Bronchial epithelial cell (primary cell): ENCODE measurements at regions not wholly inside any gene's neighbourhood (a gene's known extent, or its start where the extent isn't known, plus 50 kb on each side); places are given as distances from the start of the nearest gene placed in this dataset.
A peak's percentile ranks its signal among the peaks of the same experiment; 100 is the strongest.

Experiments
- DNase-seq: peaks from one replicate; pipeline ENCODE4 v3.0.0-alpha.2; 2010; ENCODE audit warnings: low read depth
- FAIRE-seq: peaks from 2 replicates; lab custom pipeline; 2011; peaks lifted over from hg19 to GRCh38; lab: Jason Lieb, UNC
- H3K27me3 ChIP-seq: 2 replicates; pipeline ENCODE4 v1.5.1; 2011; ENCODE audit warnings: low read length; ENCODE audit not compliant: control insufficient read depth, insufficient read depth
- H3K36me3 ChIP-seq: 2 replicates; pipeline ENCODE4 v1.5.1; 2011; ENCODE audit warnings: low read length; ENCODE audit not compliant: control insufficient read depth, insufficient read depth
- H3K4me3 ChIP-seq: 2 replicates; pipeline ENCODE4 v1.5.1; 2011; ENCODE audit warnings: mild to moderate bottlenecking, low read depth, low read length, control low read depth
- TF ChIP-seq, protein P1 (sequence below): IDR thresholded peaks from 2 replicates; pipeline ENCODE4 v1.5.1; 2011; ENCODE audit warnings: mild to moderate bottlenecking, moderate library complexity, low read length, control low read depth, inconsistent platforms; ENCODE audit not compliant: insufficient read depth, severe bottlenecking

GRCh38 chr18:34650121-34650545 lies 60.0 kb upstream of the DTNA start:
- FAIRE-seq (no peak), DNase-seq (peak; percentile 73)
- TF ChIP-seq, protein P1, sequence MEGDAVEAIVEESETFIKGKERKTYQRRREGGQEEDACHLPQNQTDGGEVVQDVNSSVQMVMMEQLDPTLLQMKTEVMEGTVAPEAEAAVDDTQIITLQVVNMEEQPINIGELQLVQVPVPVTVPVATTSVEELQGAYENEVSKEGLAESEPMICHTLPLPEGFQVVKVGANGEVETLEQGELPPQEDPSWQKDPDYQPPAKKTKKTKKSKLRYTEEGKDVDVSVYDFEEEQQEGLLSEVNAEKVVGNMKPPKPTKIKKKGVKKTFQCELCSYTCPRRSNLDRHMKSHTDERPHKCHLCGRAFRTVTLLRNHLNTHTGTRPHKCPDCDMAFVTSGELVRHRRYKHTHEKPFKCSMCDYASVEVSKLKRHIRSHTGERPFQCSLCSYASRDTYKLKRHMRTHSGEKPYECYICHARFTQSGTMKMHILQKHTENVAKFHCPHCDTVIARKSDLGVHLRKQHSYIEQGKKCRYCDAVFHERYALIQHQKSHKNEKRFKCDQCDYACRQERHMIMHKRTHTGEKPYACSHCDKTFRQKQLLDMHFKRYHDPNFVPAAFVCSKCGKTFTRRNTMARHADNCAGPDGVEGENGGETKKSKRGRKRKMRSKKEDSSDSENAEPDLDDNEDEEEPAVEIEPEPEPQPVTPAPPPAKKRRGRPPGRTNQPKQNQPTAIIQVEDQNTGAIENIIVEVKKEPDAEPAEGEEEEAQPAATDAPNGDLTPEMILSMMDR, result no peak
- H3K4me3 ChIP-seq, result no peak overlapping the region
- H3K36me3 ChIP-seq, result no peaks in the 10 kb centered on the region
- H3K27me3 ChIP-seq, result no peaks in the 10 kb centered on the region

DNA sequence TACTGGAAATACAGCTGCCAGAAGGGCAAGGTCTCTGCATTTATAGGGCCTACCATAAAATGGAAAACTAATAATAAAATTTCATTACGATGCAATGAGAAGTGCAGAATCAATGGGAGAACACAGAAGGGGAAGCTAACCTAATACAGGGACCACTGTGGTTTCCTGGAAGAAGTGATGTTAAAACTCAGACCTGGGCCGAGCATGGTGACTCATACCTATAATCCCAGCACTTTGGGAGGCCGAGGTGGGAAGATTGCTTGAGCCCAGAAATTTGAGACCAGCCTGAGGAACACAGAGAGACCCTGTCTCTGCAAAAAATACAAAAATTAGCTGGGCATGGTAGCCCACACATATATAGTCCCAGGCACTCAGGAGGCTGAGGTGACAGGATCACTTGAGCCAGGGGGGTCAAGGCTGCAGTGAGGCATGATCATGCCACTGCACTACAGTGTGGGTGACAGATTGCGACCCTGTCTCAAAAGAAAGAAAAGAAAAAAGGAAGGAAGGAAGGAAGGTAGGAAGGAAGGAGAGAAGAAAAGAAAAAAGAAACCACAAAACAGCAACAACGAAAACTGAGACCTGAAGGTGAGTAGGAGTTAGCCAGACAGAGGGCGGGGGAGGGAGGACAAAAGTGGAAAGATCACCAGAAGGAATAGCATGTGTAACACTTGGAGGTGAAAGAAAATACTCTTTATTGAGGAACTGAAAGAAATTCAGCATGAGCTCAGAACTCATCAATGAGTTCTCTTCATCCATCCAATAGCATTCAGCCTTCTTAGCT lies 58.3 kb upstream of the DTNA start:
- DNase-seq, result no peak
- TF ChIP-seq, protein P1, result no peak
- no peaks in the 10 kb centered on the region for H3K27me3 ChIP-seq
- H3K4me3 ChIP-seq, result no peak overlapping the region
- H3K36me3 ChIP-seq, result no peaks in the 10 kb centered on the region
- no peak for FAIRE-seq

DNA sequence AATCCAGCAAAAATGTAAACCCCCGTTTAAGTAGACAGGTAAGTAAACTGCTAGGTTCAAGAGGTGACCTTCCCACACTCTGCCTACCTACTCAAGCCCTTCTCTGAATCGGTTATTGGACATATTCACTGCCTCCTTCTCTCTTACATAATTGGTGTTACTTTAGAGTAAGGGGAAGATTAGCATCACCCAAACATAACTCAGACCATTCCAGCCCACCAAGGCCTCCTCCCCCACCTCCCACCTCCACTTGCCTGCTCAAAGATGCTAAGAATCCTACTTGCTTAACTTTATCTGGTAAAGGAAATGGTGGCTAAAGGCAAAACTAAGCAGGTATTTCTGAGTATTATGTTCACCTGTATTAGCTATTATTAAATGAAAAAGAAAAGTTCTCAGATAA lies 55.0 kb upstream of the DTNA start:
- Histone ChIP-seq H3K36me3 (no peaks in the 10 kb centered on the region), H3K27me3 (no peaks in the 10 kb centered on the region), H3K4me3 (no peak overlapping the region)
- FAIRE-seq (no peak), DNase-seq (no peak)
- TF ChIP-seq, protein P1, result no peak

DNA sequence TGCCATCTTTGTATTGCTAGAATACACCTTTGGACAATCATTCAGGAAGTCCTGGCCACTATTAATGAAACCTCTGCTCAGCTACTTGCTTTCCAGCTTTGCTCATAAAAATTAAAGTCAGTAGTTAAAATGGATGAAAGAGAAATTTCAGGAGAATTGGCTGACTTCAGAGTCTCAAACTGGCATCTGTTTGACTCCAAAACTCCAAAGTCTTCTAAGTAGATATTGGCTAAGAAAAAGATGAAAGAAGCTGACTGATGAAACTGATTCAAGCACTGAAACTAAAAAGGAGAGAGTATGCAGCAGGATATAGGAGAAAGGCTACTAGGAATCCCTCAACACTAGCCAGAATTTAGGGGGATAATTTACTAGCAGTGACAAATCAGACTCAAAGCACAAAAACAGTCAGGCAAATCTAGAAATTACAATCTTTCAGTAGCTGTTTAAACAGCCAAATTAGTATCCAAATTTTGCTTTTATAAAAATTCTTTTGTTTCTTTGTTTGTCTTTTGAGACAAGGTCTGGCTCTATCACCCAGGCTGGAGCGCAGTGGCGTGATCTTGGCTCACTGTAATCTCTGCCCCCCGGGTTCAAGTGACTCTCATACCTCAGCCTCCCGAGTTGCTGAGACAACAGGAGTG lies 52.1 kb upstream of the DTNA start:
- TF ChIP-seq, protein P1, result no peak
- Histone ChIP-seq H3K27me3 (no peaks in the 10 kb centered on the region), H3K4me3 (no peak overlapping the region), H3K36me3 (no peaks in the 10 kb centered on the region)
- no peak for DNase-seq
- no peak for FAIRE-seq

DNA sequence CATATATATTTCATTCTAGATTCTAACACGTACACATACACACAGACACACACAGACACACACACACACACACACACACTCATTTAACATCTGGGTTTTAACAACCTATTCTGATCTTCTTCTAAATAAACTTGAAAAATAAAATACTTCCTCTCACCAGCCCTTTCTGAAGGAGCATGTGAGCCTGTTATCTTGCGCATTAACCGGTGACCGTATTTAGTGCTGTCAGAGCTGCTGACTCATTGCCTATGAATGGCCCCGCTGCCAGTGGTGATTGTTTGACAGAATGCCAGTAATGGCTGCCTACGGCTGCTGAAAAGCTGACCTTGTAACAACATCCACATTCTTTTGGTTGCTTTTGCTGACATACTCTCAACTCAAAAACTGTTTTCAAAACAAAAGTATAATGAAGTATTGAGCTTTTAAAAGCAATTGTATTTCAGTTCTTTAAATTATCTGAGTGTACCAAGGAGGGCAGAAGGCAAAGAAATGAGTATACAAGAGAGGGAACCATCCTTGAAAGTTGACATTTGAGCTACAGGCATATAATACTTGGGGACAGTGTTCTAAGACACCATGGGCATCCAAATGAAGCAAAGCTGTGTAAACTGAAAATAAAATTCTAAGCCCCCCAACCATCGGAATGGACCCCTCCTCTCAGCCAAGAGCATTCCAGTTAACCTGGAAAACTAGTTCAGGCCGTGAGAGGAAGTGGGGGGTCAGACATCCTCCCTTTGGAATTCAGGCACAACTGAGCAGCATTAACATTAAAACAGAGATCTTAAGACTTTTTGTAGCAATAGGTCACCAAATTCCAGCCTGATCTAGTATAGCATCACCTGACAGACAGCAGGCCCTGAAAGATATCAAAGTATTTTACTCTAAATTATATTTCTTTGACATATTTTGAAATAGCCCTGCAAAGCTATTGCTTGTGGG lies 50.2 kb upstream of the DTNA start:
- FAIRE-seq (peak; percentile 18), DNase-seq (peak; percentile 91)
- H3K27me3 ChIP-seq, result no peaks in the 10 kb centered on the region
- no peaks in the 10 kb centered on the region for H3K36me3 ChIP-seq
- H3K4me3 ChIP-seq, result no peak overlapping the region
- TF ChIP-seq, protein P1, result no peak
